Urothelium cell line (cell line): ENCODE measurements at regions not wholly inside any gene's neighbourhood (a gene's known extent, or its start where the extent isn't known, plus 50 kb on each side); places are given as distances from the start of the nearest gene placed in this dataset.

Source experiments
- DNase-seq: peaks from one replicate; pipeline ENCODE4 v3.0.0; 2011; ENCODE audit warnings: low spot score, mixed read lengths
- FAIRE-seq: peaks from 2 replicates; lab custom pipeline; 2011; peaks lifted over from hg19 to GRCh38; lab: Jason Lieb, UNC

GRCh38 chr6:159445351-159445750 is 247.7 kb downstream of the SOD2 start:
- FAIRE-seq: no peak
- no peak for DNase-seq

GRCh38 chr6:159444056-159444760 is 248.8 kb downstream of the SOD2 start:
- FAIRE-seq: no peak
- DNase-seq: no peak

DNA sequence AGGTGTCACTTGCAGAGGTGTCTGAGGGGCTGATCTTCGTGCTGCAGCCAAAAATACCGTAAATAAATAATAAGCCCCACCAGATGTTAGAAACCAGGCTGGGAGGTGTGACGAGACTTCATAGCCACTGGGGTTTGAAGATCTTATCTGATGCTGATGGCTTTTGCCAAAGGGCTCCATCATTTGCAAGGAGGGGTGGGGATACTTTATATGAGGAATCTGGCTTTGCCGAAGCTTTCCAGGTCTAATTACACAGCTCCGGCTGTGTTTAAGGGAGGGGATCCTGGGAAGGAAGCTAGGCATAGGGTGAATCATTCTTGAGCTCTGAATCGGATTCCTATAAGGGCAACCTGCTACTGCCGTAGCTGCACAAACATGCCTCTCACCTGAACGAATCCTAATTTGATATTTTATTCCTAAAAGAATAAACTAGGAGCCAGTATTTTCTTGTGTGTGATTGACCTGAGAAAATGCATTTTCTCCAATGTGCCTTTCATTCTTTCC is 249.6 kb downstream of the SOD2 start:
- peak; percentile 22 for DNase-seq
- no peak for FAIRE-seq

- FAIRE-seq: no peak
- DNase-seq: no peak
Measured at GRCh38 chr6:159441704-159441981, 251.4 kb downstream of the SOD2 start.

- DNase-seq: no peak
- FAIRE-seq: no peak
Measured at GRCh38 chr6:159440911-159441703, 251.9 kb downstream of the SOD2 start.

- no peak for FAIRE-seq
- no peak for DNase-seq
Measured at GRCh38 chr6:159440349-159440748, 252.7 kb downstream of the SOD2 start.

- no peak for FAIRE-seq
- DNase-seq: no peak
Measured at GRCh38 chr6:159439651-159440050, 253.4 kb downstream of the SOD2 start.

- DNase-seq (no peak), FAIRE-seq (no peak)
Measured at GRCh38 chr6:159438106-159438505, 254.9 kb downstream of the SOD2 start.

DNA sequence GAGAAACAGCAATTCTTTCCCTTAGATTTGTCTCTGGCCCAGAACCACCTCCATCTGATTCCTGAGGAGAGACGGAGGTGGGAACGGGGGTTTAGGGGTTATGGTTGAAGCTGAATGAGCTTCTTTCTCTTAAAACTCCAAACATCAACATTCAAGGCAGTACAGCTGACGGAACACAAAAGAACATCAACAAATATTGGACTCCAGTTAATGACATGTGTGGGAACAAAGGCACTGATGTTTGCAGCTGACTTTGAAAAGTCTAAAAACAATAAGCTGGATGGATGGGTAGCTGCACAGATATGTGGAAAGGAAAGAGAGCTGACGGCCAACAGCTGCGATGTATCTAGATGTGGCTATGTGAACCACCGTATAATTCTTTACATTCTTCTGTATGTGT is 256.5 kb downstream of the SOD2 start:
- FAIRE-seq (no peak), DNase-seq (no peak)

GRCh38 chr6:159435701-159436100 is 257.3 kb downstream of the SOD2 start:
- FAIRE-seq (no peak), DNase-seq (no peak)

- DNase-seq (no peak), FAIRE-seq (no peak)
Measured at GRCh38 chr6:159434410-159434809, 258.6 kb downstream of the SOD2 start.

- DNase-seq: no peak
- no peak for FAIRE-seq
Measured at GRCh38 chr6:159433550-159433949, 259.5 kb downstream of the SOD2 start.

DNA sequence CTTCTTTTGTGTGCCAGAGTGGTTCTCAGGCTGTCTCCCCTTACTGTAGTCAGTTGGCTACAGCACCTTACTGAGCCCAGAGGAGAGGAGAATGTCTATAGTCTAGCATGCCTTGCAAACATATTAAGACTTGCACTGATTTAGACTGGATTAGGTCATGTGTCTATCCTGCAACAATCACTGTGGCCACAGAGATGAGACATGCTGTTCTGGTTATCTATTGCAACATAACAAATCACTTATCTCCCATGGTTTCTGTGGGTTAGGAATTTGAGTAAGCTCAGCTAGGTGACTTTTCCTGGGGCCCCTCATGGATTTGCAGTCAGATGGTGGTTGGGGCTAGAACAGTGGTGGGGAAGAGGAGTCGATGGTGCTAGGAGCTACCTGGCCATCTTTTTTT is 261.3 kb downstream of the SOD2 start:
- DNase-seq (no peak), FAIRE-seq (peak; percentile 5)

GRCh38 chr6:159430323-159430722 is 261.1 kb downstream of the FNDC1 start:
- DNase-seq: no peak
- no peak for FAIRE-seq

DNA sequence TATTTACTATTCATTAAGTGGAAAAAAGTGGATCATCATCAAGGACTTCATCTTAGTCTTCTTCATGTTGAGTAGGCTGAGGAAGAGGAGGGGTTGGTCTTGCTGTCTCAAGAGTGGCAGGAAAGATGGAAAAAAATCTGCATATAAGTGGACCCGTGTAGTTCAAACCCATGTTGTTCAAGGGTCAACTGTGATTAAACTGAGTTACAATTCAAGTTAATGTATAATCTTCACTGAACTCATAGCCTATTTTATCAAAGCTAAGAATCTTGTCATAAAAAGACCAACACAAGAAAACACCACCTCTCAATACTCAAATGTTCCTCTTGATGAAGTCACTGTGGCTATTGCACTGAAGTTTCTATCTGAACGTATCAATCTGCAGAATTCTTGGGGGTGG is 260.2 kb downstream of the FNDC1 start:
- no peak for FAIRE-seq

DNA sequence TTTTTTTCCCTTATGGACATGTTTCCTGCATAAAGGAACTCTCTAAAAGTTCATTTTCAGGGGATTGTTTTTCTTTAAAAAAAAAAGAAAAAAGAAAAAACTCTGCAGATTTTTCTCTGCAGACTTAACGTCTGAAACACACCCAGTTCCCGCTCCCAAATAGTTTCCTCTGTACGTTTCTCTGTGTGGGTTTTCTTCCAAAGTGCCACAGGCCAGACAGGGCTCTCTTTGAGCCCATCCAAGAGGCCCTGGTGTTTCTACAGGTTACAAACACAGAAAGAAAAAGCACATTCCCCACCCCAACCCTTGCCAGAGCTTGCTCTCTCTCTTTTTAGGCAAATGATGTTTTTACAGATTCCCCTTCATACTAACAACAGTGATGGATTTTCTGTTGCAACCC is 258.6 kb downstream of the FNDC1 start:
- no peak for FAIRE-seq

More for the DNA sequence above, 260.2 kb downstream of the FNDC1 start:
- DNase-seq: no peak

GRCh38 chr6:159427335-159427734 is 258.1 kb downstream of the FNDC1 start:
- DNase-seq: no peak
- no peak for FAIRE-seq

More for the DNA sequence above, 258.6 kb downstream of the FNDC1 start:
- DNase-seq: no peak

- no peak for FAIRE-seq
- DNase-seq: no peak
Measured at GRCh38 chr6:159425421-159425820, 256.2 kb downstream of the FNDC1 start.

DNA sequence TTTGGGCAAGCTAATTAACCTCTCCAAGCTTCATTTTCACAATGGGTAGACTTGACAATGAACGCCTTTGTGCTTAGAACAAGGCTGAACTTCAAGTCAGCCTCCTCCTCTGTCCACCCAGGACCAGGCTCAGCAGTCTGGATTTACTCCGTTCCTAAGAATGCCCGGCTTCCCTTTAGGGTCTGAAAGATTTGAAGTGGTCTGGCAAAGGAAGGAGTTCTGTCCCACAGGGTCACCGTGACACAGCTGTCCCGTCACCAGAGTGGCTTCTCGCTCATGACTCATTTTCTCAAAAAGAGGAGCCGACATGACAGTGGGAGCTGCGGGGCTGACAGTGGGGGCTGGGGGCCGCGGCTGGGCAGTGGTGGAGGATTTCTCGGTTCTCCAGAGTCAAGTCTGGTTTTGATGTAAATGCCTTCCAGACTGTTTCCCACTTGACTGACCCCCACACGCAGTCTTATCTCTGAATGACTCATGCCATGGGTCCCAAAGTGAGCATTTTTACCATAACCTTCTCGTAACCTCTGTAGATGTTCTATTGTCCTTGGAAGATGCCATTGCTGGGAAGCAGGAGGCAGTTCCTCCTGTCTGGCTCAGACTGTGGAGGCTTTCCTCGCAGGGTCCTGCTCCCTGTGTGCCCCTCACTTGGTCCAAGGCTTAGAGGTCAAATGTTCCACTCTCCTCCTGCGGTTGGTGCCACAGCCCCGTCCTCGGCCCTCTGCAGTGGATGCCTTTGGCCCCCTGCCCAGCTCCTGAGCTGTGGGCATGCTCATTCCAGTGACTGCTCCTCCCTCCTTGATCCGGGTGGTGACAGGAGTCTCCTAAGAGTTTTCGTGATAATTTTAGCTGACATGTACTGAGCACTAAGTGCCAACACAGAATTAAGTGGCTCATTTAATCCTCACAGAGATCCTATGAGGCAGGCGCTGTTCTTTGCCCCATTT is 253.1 kb downstream of the FNDC1 start:
- DNase-seq (peak; percentile 36), FAIRE-seq (no peak)

DNA sequence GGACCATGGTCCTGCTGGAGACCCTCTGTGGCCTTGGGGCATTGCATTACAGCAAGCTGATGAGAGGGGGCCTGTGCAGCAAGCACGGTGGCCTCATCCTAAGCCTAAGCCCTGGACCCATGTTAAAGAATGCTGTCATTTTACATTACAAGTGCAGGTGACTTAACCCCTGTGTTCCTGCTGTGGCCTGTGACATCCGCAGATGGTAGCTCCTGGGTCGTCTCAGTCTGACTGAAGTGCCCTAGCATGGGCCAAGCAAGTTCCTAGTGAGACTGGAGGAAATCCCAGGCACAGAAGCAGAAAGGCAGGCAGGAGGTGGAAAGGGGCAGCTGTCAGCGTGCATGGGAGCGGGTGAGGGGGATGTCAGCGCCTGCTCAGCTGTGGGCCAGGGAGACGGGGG is 252.4 kb downstream of the FNDC1 start:
- DNase-seq (no peak), FAIRE-seq (no peak)

- FAIRE-seq (no peak), DNase-seq (no peak)
Measured at GRCh38 chr6:159418997-159419396, 249.8 kb downstream of the FNDC1 start.
